ENCODE measurements at regions not wholly inside any gene's neighbourhood (a gene's known extent, or its start where the extent isn't known, plus 50 kb on each side); places are given as distances from the start of the nearest gene placed in this dataset.

GRCh38 chr10:4606856-4607636, 219.0 kb upstream of the AKR1E2 start:
- no peak for TF ChIP-seq POLR2AphosphoS5 (IDR thresholded peaks at IDR 0.05; ENCODE audit: low read depth)
- TF ChIP-seq CTCF (IDR thresholded peaks at IDR 0.05; ENCODE audit: insufficient read depth, low read length) = no peak
- no peak for TF ChIP-seq REST (IDR thresholded peaks at IDR 0.05; ENCODE audit: insufficient replicate concordance, low read depth)
- TF ChIP-seq SPI1 (IDR thresholded peaks at IDR 0.05; ENCODE audit: borderline replicate concordance, low read depth) = no peak
- no peak for TF ChIP-seq GABPA (IDR thresholded peaks at IDR 0.05; ENCODE audit: low read depth)
